UCSD-AML1 (cell line): ENCODE measurements at regions not wholly inside any gene's neighbourhood (a gene's known extent, or its start where the extent isn't known, plus 50 kb on each side); places are given as distances from the start of the nearest gene placed in this dataset.
"Not testable (repeated sequence)": the region's sequence is repeated elsewhere in the genome, so short reads cannot be mapped to it uniquely, and the experiment has no call there.

Experiments used
- DNase-seq: peaks from one replicate; lab custom pipeline; 2025; ENCODE audit not compliant: unreplicated experiment; lab: John Stamatoyannopoulos, UW

- no peak for DNase-seq
Observed at GRCh38 chr14:71384007-71384845, 477.0 kb downstream of the PCNX1 start.

- no peak for DNase-seq
Observed at GRCh38 chr14:71387753-71388152, 480.5 kb downstream of the PCNX1 start.

- DNase-seq: no peak
Observed at GRCh38 chr14:71388336-71388735, 481.1 kb downstream of the PCNX1 start.

GRCh38 chr14:71388862-71389261 lies 481.6 kb downstream of the PCNX1 start:
- no peak for DNase-seq

GRCh38 chr14:71394386-71394785 lies 487.1 kb downstream of the PCNX1 start:
- no peak for DNase-seq

- DNase-seq: no peak
Observed at GRCh38 chr14:71395151-71395604, 487.9 kb downstream of the PCNX1 start.

- no peak for DNase-seq
Observed at GRCh38 chr14:71395636-71396035, 488.4 kb downstream of the PCNX1 start.

- no peak for DNase-seq
Observed at GRCh38 chr14:71396050-71396677, 488.9 kb downstream of the PCNX1 start.

- no peak for DNase-seq
Observed at GRCh38 chr14:71397371-71397770, 490.1 kb downstream of the PCNX1 start.

- DNase-seq: no peak
Observed at GRCh38 chr14:71398450-71398849, 491.2 kb downstream of the PCNX1 start.

- no peak for DNase-seq
Observed at GRCh38 chr14:71399057-71399487, 491.8 kb downstream of the PCNX1 start.

GRCh38 chr14:71400871-71401321 lies 493.6 kb downstream of the PCNX1 start:
- no peak for DNase-seq

GRCh38 chr14:71402415-71402814 lies 495.2 kb downstream of the PCNX1 start:
- DNase-seq: not testable (repeated sequence)

GRCh38 chr14:71403656-71404055 lies 496.4 kb downstream of the PCNX1 start:
- DNase-seq: no peak

GRCh38 chr14:71405676-71406075 lies 498.4 kb downstream of the PCNX1 start:
- DNase-seq: no peak

- no peak for DNase-seq
Observed at GRCh38 chr14:71408362-71409030, 501.2 kb downstream of the PCNX1 start.

GRCh38 chr14:71410578-71411284 lies 503.5 kb downstream of the PCNX1 start:
- DNase-seq: no peak

GRCh38 chr14:71411285-71411595 lies 504.0 kb downstream of the PCNX1 start:
- no peak for DNase-seq

- no peak for DNase-seq
Observed at GRCh38 chr14:71411738-71412137, 504.5 kb downstream of the PCNX1 start.

- DNase-seq: no peak
Observed at GRCh38 chr14:71414631-71415403, 507.6 kb downstream of the PCNX1 start.

- DNase-seq: no peak
Observed at GRCh38 chr14:71415404-71415690, 508.1 kb downstream of the PCNX1 start.
